DND-41 (cell line): ENCODE measurements at regions not wholly inside any gene's neighbourhood (a gene's known extent, or its start where the extent isn't known, plus 50 kb on each side); places are given as distances from the start of the nearest gene placed in this dataset.

Experiments
- CTCF ChIP-seq: IDR thresholded peaks from 2 replicates; pipeline ENCODE4 v1.5.1; 2012; ENCODE audit warnings: borderline replicate concordance, low read length, moderate library complexity, mild to moderate bottlenecking; ENCODE audit not compliant: poor library complexity, severe bottlenecking; ENCODE audit errors: extremely low read depth
- EZH2 ChIP-seq: IDR thresholded peaks from 3 replicates; pipeline ENCODE4 v1.6.1; 2012; ENCODE audit warnings: borderline replicate concordance, low read depth, mild to moderate bottlenecking, moderate library complexity, low read length, inconsistent platforms; ENCODE audit not compliant: severe bottlenecking

- TF ChIP-seq EZH2, result no peak
- TF ChIP-seq CTCF, result no peak
Observed at GRCh38 chr11:106468086-106468485, 390.6 kb downstream of the AASDHPPT start.
